ENCODE measurements at regions not wholly inside any gene's neighbourhood (a gene's known extent, or its start where the extent isn't known, plus 50 kb on each side); places are given as distances from the start of the nearest gene placed in this dataset.
A peak's percentile ranks its signal among the peaks of the same experiment; 100 is the strongest.
"Not testable (repeated sequence)": the region's sequence is repeated elsewhere in the genome, so short reads cannot be mapped to it uniquely, and the experiment has no call there.

DNA sequence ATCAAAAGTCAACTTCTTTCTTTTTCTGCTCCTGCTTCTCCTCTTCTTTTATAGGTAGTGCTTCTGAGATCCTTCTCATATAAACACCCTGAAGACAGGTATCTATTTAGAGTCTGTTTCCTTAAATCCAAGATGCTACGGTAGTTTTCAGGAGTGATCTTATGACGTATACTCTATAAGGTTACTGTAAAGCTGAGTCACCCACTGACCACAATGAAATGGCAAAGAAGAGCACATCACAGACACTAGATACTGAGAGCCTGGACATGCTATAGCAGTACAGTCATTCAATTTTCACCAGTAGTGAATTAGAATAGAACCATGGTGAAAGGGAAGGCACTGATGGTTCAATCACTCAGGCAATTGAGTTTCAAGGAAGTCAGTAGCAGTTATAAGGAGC lies 412.5 kb downstream of the ADAM29 start:
- ATAC-seq (ENCODE audit: low FRiP score in 2 of 2) (no peak), DNase-seq (no peak)
- Histone ChIP-seq H3K9me3 (no peaks in the 10 kb centered on the region), H3K4me1 (no peaks in the 10 kb centered on the region), H3K36me3 (no peaks in the 10 kb centered on the region), H3K27me3 (no peaks in the 10 kb centered on the region), H3K4me3 (no peak overlapping the region), H3K27ac (no peak overlapping the region)
- 71 to 78% methylated on average over 2 of the region's 2 CpGs for WGBS, 2 donors
- TF ChIP-seq POLR2A (IDR thresholded peaks at IDR 0.05) (no peak), EP300 (IDR thresholded peaks at IDR 0.05) (no peak), POLR2AphosphoS5 (IDR thresholded peaks at IDR 0.05) (no peak)
- TF ChIP-seq, protein P1, sequence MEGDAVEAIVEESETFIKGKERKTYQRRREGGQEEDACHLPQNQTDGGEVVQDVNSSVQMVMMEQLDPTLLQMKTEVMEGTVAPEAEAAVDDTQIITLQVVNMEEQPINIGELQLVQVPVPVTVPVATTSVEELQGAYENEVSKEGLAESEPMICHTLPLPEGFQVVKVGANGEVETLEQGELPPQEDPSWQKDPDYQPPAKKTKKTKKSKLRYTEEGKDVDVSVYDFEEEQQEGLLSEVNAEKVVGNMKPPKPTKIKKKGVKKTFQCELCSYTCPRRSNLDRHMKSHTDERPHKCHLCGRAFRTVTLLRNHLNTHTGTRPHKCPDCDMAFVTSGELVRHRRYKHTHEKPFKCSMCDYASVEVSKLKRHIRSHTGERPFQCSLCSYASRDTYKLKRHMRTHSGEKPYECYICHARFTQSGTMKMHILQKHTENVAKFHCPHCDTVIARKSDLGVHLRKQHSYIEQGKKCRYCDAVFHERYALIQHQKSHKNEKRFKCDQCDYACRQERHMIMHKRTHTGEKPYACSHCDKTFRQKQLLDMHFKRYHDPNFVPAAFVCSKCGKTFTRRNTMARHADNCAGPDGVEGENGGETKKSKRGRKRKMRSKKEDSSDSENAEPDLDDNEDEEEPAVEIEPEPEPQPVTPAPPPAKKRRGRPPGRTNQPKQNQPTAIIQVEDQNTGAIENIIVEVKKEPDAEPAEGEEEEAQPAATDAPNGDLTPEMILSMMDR (IDR thresholded peaks at IDR 0.05), result no peak

DNA sequence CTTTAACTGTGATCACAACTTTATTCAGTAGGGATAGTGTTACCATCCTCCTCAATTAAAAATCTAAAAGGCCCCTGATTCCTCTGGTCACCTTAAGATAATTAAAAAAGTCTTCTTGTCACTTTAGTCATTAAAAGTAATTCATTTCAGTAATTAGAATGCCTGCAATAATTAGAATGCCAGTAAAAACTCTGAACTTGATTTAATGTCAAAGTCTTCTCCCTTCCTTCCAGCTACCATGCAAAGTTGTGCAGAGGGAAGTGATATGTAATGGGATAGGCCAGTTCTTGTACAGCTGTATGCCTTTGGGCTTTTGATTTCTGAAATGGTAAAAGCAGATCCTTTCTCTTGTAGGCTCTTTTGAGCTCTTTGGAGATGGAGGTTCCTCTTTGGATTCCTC lies 417.2 kb downstream of the ADAM29 start:
- no peak overlapping the region for H3K27ac ChIP-seq
- H3K4me3 ChIP-seq, result no peak overlapping the region
- no peak for ATAC-seq (ENCODE audit: low FRiP score in 2 of 2)

DNA sequence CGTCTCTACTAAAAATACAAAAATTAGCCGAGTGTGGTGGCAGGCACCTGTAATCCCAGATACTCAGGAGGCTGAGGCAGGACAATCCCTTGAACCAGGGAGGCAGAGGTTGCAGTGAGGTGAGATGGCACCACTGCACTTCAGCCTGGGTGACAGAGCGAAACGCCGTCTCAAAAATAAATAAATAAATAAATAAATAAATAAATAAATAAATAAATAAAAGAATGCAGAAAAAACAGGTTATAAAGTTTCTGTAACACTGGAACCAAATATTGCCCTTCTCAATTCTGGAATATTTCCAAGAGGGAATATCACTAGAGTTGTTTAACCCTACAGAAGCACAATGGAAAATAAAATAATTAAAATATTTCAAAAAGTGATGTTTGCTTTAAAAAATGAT lies 418.4 kb downstream of the ADAM29 start:
- H3K4me1 ChIP-seq; H3K4me3 ChIP-seq; H3K9me3 ChIP-seq; H3K27ac ChIP-seq; H3K27me3 ChIP-seq; H3K36me3 ChIP-seq; DNase-seq; ATAC-seq (ENCODE audit: low FRiP score in 2 of 2): not testable (repeated sequence)
- WGBS, 2 donors, result 83 to 95% methylated on average over 5 of the region's 5 CpGs

More for the DNA sequence above, 417.2 kb downstream of the ADAM29 start:
- TF ChIP-seq POLR2AphosphoS5 (IDR thresholded peaks at IDR 0.05), result no peak
- TF ChIP-seq POLR2A (IDR thresholded peaks at IDR 0.05), result no peak
- TF ChIP-seq EP300 (IDR thresholded peaks at IDR 0.05), result no peak
- TF ChIP-seq, protein P1 (IDR thresholded peaks at IDR 0.05), result no peak
- Histone ChIP-seq H3K4me1 (no peaks in the 10 kb centered on the region), H3K9me3 (no peaks in the 10 kb centered on the region), H3K27me3 (no peaks in the 10 kb centered on the region), H3K36me3 (no peaks in the 10 kb centered on the region)
- DNase-seq, result no peak

DNA sequence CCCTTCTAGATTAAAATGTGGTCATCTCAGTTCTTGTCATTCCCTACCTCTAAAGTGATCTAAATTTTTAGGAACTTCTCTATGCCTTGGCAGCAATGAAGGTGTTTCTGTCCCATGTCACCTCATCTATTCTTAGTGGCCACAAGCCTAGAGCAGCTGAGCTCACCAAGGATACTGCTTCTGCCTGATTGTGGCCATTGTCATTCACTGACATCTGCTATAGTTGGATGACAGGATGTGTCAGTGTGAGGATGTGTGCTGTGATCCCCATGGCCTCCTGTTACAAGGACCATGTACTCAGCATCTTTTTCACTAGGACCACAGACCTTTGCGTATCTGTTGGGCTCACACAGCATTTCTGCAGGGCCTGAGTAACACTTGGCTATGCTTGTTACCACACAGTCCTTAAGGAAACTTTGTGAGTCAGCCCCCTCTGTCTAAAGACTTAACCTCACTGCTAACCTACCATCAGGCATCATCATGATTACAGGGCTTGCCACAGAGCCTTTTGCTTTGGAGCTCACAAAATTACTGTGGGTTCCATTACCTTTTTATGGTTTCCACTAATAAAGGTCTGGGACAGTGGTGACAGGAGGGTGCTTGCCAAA lies 421.0 kb downstream of the ADAM29 start:
- Histone ChIP-seq H3K36me3 (no peaks in the 10 kb centered on the region), H3K27ac (no peak overlapping the region), H3K9me3 (peaks cover 0 to 9% (median 3%) of the 10 kb centered on the region in 4 donors), H3K4me3 (no peak overlapping the region), H3K27me3 (no peaks in the 10 kb centered on the region), H3K4me1 (no peaks in the 10 kb centered on the region)
- DNase-seq (no peak), ATAC-seq (ENCODE audit: low FRiP score in 2 of 2) (peak in 1 of 2 donors; percentile 19)
- no peak for TF ChIP-seq EP300 (IDR thresholded peaks at IDR 0.05)
- no peak for TF ChIP-seq POLR2AphosphoS5 (IDR thresholded peaks at IDR 0.05)
- TF ChIP-seq POLR2A (IDR thresholded peaks at IDR 0.05), result no peak
- TF ChIP-seq, protein P1 (IDR thresholded peaks at IDR 0.05), result no peak
- WGBS, 2 donors, result 88 to 90% methylated on average over 1 of the region's 1 CpG

DNA sequence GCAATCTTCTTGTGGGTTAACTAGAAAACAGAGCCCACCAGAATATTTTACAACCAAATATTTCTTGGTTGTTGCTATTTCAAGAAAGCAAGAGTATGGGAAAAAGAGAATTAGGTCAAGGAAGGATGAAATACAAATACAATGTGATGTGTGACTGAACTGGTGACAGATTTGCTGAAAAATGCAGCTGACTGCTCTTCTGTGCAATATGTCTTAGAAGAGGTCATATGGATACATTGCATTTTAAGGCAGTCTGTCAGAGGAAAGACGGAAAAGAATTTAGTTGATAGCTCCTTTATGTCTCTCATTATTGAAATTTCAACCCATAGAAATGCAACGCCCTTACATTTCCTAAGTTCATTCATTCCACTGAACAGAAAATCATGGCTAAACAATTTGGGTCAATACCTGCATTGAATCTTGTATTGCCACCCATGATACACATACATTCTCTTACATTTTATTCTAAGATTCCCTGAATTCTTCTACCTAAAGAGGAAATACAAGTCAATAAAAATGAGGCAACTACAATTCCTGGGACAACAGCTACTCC lies 423.1 kb downstream of the ADAM29 start:
- Histone ChIP-seq H3K4me1 (no peaks in the 10 kb centered on the region), H3K27me3 (no peaks in the 10 kb centered on the region), H3K36me3 (no peaks in the 10 kb centered on the region), H3K27ac (no peak overlapping the region), H3K9me3 (peaks cover 0 to 10% (median 4%) of the 10 kb centered on the region in 4 donors), H3K4me3 (no peak overlapping the region)
- no peak for TF ChIP-seq EP300 (IDR thresholded peaks at IDR 0.05)
- no peak for TF ChIP-seq POLR2A (IDR thresholded peaks at IDR 0.05)
- TF ChIP-seq, protein P1 (IDR thresholded peaks at IDR 0.05), result no peak
- no peak for TF ChIP-seq POLR2AphosphoS5 (IDR thresholded peaks at IDR 0.05)
- ATAC-seq (ENCODE audit: low FRiP score in 2 of 2), result no peak
- no peak for DNase-seq
- WGBS, 2 donors, result 66 to 84% methylated on average over 2 of the region's 2 CpGs

Data from upper lobe of left lung (tissue), 6 donors.